ENCODE measurements at regions not wholly inside any gene's neighbourhood (a gene's known extent, or its start where the extent isn't known, plus 50 kb on each side); places are given as distances from the start of the nearest gene placed in this dataset.

DNA sequence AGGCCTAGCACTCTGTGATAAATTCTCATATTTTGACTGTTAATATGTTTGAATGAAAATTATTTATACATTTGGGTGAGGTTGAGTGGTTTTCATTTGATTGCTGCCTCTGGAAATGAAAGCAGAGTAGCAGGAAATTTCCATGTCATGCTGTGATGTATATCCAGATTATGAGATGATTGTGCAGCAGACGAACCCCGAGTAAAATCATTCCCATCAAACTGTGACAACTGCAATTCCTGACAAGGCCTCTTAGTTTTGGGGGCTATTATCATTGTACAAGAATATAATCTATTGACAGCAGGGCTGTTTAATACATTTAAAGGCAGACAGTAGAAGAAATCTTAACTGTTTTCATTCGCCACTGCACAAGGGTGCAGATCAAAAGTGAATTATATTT lies 134.8 kb downstream of the ATG4C start:
- no peak overlapping the region for H3K9ac ChIP-seq (ENCODE audit: control insufficient read depth, extremely low read depth, insufficient read depth, low read length)
- H3K27me3 ChIP-seq (ENCODE audit: control insufficient read depth, extremely low read depth, insufficient read depth, low read length), result peaks cover 2% of the 10 kb centered on the region
- no peak overlapping the region for H3K4me2 ChIP-seq (ENCODE audit: control insufficient read depth, extremely low read depth, insufficient read depth, low read depth, low read length)
- no peaks in the 10 kb centered on the region for H3K36me3 ChIP-seq (ENCODE audit: control insufficient read depth in 2 of 2, extremely low read depth in 1 of 2, insufficient read depth in 2 of 2, low read length in 2 of 2)
- H3K4me1 ChIP-seq (ENCODE audit: control insufficient read depth, extremely low read depth, insufficient read depth, low read length), result no peaks in the 10 kb centered on the region
- FAIRE-seq (no peak), DNase-seq (ENCODE audit: low read depth, low spot score) (no peak)
- no peak overlapping the region for H2AFZ ChIP-seq (ENCODE audit: control insufficient read depth, low read length)
- no peak overlapping the region for H3K4me3 ChIP-seq (ENCODE audit: control insufficient read depth in 2 of 3, extremely low read depth in 1 of 3, insufficient read depth in 2 of 3, low read depth in 1 of 3, low read length in 3 of 3)
- no peaks in the 10 kb centered on the region for H3K79me2 ChIP-seq (ENCODE audit: control insufficient read depth, insufficient read depth, low read length)
- H3K9me1 ChIP-seq (ENCODE audit: control insufficient read depth, extremely low read depth, insufficient read depth, low read length), result no peaks in the 10 kb centered on the region
- dilution Hi-C loops (cut with MboI; ENCODE audit: extremely low pct_ligation_motif_present, low sequenced_read_pairs), result no loop called here
- H3K27ac ChIP-seq (ENCODE audit: control insufficient read depth, insufficient read depth, low read length), result no peak overlapping the region
- H4K20me1 ChIP-seq (ENCODE audit: control insufficient read depth, extremely low read depth, insufficient read depth, low read length), result no peaks in the 10 kb centered on the region
- no peaks in the 10 kb centered on the region for H3K9me3 ChIP-seq (ENCODE audit: control insufficient read depth, low read depth, low read length)
- no peak for TF ChIP-seq CTCF (optimal IDR thresholded peaks at IDR 0.05 in 1 of 3, IDR thresholded peaks at IDR 0.05 in 1 of 3, conservative IDR thresholded peaks at IDR 0.05 in 1 of 3; ENCODE audit: extremely low read depth in 1 of 3, insufficient read depth in 2 of 3, low read length in 3 of 3)
- TF ChIP-seq EZH2 (IDR thresholded peaks at IDR 0.05; ENCODE audit: low read length), result no peak

GRCh38 chr1:62922006-62922405 lies 138.1 kb downstream of the ATG4C start:
- DNase-seq (ENCODE audit: low read depth, low spot score), result no peak
- Histone ChIP-seq H3K4me1 (ENCODE audit: control insufficient read depth, extremely low read depth, insufficient read depth, low read length) (no peaks in the 10 kb centered on the region), H3K27ac (ENCODE audit: control insufficient read depth, insufficient read depth, low read length) (no peak overlapping the region), H4K20me1 (ENCODE audit: control insufficient read depth, extremely low read depth, insufficient read depth, low read length) (no peaks in the 10 kb centered on the region), H3K79me2 (ENCODE audit: control insufficient read depth, insufficient read depth, low read length) (no peaks in the 10 kb centered on the region), H3K27me3 (ENCODE audit: control insufficient read depth, extremely low read depth, insufficient read depth, low read length) (no peaks in the 10 kb centered on the region), H3K4me2 (ENCODE audit: control insufficient read depth, extremely low read depth, insufficient read depth, low read depth, low read length) (no peak overlapping the region), H3K9me3 (ENCODE audit: control insufficient read depth, low read depth, low read length) (no peaks in the 10 kb centered on the region), H3K9ac (ENCODE audit: control insufficient read depth, extremely low read depth, insufficient read depth, low read length) (no peak overlapping the region), H3K9me1 (ENCODE audit: control insufficient read depth, extremely low read depth, insufficient read depth, low read length) (no peaks in the 10 kb centered on the region), H2AFZ (ENCODE audit: control insufficient read depth, low read length) (no peak overlapping the region), H3K36me3 (ENCODE audit: control insufficient read depth in 2 of 2, extremely low read depth in 1 of 2, insufficient read depth in 2 of 2, low read length in 2 of 2) (no peaks in the 10 kb centered on the region), H3K4me3 (ENCODE audit: control insufficient read depth in 2 of 3, extremely low read depth in 1 of 3, insufficient read depth in 2 of 3, low read depth in 1 of 3, low read length in 3 of 3) (no peak overlapping the region)
- dilution Hi-C loops (cut with MboI; ENCODE audit: extremely low pct_ligation_motif_present, low sequenced_read_pairs), result no loop called here
- no peak for TF ChIP-seq EZH2 (IDR thresholded peaks at IDR 0.05; ENCODE audit: low read length)
- FAIRE-seq, result no peak

- dilution Hi-C loops (cut with MboI; ENCODE audit: extremely low pct_ligation_motif_present, low sequenced_read_pairs), result no loop called here
Observed at GRCh38 chr1:62924983-62925790, 141.3 kb downstream of the ATG4C start.

More at GRCh38 chr1:62924983-62925790, 141.3 kb downstream of the ATG4C start:
- no peak overlapping the region for H3K9ac ChIP-seq (ENCODE audit: control insufficient read depth, extremely low read depth, insufficient read depth, low read length)
- no peaks in the 10 kb centered on the region for H3K9me1 ChIP-seq (ENCODE audit: control insufficient read depth, extremely low read depth, insufficient read depth, low read length)
- no peaks in the 10 kb centered on the region for H3K36me3 ChIP-seq (ENCODE audit: control insufficient read depth in 2 of 2, extremely low read depth in 1 of 2, insufficient read depth in 2 of 2, low read length in 2 of 2)
- H3K79me2 ChIP-seq (ENCODE audit: control insufficient read depth, insufficient read depth, low read length), result no peaks in the 10 kb centered on the region
- no peaks in the 10 kb centered on the region for H3K27me3 ChIP-seq (ENCODE audit: control insufficient read depth, extremely low read depth, insufficient read depth, low read length)
- H3K4me1 ChIP-seq (ENCODE audit: control insufficient read depth, extremely low read depth, insufficient read depth, low read length), result no peaks in the 10 kb centered on the region
- no peaks in the 10 kb centered on the region for H3K9me3 ChIP-seq (ENCODE audit: control insufficient read depth, low read depth, low read length)
- no peaks in the 10 kb centered on the region for H4K20me1 ChIP-seq (ENCODE audit: control insufficient read depth, extremely low read depth, insufficient read depth, low read length)
- H3K27ac ChIP-seq (ENCODE audit: control insufficient read depth, insufficient read depth, low read length), result no peak overlapping the region
- no peak overlapping the region for H3K4me3 ChIP-seq (ENCODE audit: control insufficient read depth in 2 of 3, extremely low read depth in 1 of 3, insufficient read depth in 2 of 3, low read depth in 1 of 3, low read length in 3 of 3)
- no peak overlapping the region for H2AFZ ChIP-seq (ENCODE audit: control insufficient read depth, low read length)
- no peak overlapping the region for H3K4me2 ChIP-seq (ENCODE audit: control insufficient read depth, extremely low read depth, insufficient read depth, low read depth, low read length)
- DNase-seq (ENCODE audit: low read depth, low spot score), result no peak
- no peak for FAIRE-seq
- TF ChIP-seq CTCF (optimal IDR thresholded peaks at IDR 0.05 in 1 of 3, IDR thresholded peaks at IDR 0.05 in 1 of 3, conservative IDR thresholded peaks at IDR 0.05 in 1 of 3; ENCODE audit: extremely low read depth in 1 of 3, insufficient read depth in 2 of 3, low read length in 3 of 3), result no peak
- TF ChIP-seq EZH2 (IDR thresholded peaks at IDR 0.05; ENCODE audit: low read length), result no peak

Measured in keratinocyte (primary cell).